ENCODE measurements at regions not wholly inside any gene's neighbourhood (a gene's known extent, or its start where the extent isn't known, plus 50 kb on each side); places are given as distances from the start of the nearest gene placed in this dataset.

- Histone ChIP-seq H3K4me3 (ENCODE audit: low read length) (no peak overlapping the region), H3K27me3 (ENCODE audit: insufficient read depth, low read depth, low read length) (no peaks in the 10 kb centered on the region), H2AFZ (ENCODE audit: low read depth, low read length) (no peak overlapping the region), H3K79me2 (replicated peaks; ENCODE audit: insufficient read depth, low read length) (no peaks in the 10 kb centered on the region), H3K4me2 (ENCODE audit: low read length) (no peak overlapping the region), H3K9ac (ENCODE audit: low read length) (no peak overlapping the region), H3K27ac (ENCODE audit: low read length) (no peak overlapping the region), H3K9me2 (ENCODE audit: insufficient read depth, low read length) (no peaks in the 10 kb centered on the region), H3K36me3 (ENCODE audit: insufficient read depth, low read length) (no peaks in the 10 kb centered on the region), H3K9me3 (ENCODE audit: low read length) (no peaks in the 10 kb centered on the region), H3F3A (ENCODE audit: insufficient read depth, low read length, poor library complexity, severe bottlenecking) (no peaks in the 10 kb centered on the region), H4K20me1 (ENCODE audit: insufficient read depth) (no peaks in the 10 kb centered on the region)
- TF ChIP-seq POLR2AphosphoS5 (IDR thresholded peaks at IDR 0.05) = no peak
- TF ChIP-seq, protein P1, sequence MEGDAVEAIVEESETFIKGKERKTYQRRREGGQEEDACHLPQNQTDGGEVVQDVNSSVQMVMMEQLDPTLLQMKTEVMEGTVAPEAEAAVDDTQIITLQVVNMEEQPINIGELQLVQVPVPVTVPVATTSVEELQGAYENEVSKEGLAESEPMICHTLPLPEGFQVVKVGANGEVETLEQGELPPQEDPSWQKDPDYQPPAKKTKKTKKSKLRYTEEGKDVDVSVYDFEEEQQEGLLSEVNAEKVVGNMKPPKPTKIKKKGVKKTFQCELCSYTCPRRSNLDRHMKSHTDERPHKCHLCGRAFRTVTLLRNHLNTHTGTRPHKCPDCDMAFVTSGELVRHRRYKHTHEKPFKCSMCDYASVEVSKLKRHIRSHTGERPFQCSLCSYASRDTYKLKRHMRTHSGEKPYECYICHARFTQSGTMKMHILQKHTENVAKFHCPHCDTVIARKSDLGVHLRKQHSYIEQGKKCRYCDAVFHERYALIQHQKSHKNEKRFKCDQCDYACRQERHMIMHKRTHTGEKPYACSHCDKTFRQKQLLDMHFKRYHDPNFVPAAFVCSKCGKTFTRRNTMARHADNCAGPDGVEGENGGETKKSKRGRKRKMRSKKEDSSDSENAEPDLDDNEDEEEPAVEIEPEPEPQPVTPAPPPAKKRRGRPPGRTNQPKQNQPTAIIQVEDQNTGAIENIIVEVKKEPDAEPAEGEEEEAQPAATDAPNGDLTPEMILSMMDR (IDR thresholded peaks at IDR 0.05; ENCODE audit: poor library complexity, severe bottlenecking) = no peak
- TF ChIP-seq RAD21 (conservative IDR thresholded peaks at IDR 0.05) = no peak
- TF ChIP-seq TAF1 (IDR thresholded peaks at IDR 0.05; ENCODE audit: low read depth) = no peak
- no peak for TF ChIP-seq MXI1 (conservative IDR thresholded peaks at IDR 0.05; ENCODE audit: poor library complexity, severe bottlenecking)
- no peak for TF ChIP-seq REST (IDR thresholded peaks at IDR 0.05; ENCODE audit: borderline replicate concordance)
- TF ChIP-seq EP300 (conservative IDR thresholded peaks at IDR 0.05; ENCODE audit: poor library complexity, severe bottlenecking) = no peak
- no peak for TF ChIP-seq EZH2 (IDR thresholded peaks at IDR 0.05; ENCODE audit: borderline replicate concordance, insufficient read depth, low read length, poor library complexity, severe bottlenecking)
- TF ChIP-seq SMC3 (conservative IDR thresholded peaks at IDR 0.05; ENCODE audit: poor library complexity) = no peak
Measured at GRCh38 chr4:38290366-38290765, 330.2 kb downstream of the PTTG2 start.

DNA sequence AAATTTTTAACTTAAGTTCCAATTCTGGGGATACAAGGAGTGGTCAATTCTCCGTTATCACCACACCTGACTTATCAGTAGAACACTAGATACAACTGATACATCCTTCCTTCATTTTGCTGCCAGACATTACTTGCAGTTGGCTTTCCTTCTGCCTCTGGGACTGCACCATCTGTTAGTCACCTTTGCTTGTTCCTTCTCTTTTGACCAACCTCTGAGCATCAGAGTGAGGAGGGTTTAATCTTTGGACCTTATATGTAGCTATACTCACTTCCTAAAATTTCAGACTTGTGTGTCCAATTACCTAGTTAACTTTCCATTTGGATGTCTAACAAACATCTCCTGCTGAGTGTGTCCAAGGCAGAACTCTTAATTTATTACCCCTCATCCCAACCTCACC lies 330.7 kb downstream of the PTTG2 start:
- Histone ChIP-seq H3K36me3 (ENCODE audit: insufficient read depth, low read length) (no peaks in the 10 kb centered on the region), H4K20me1 (ENCODE audit: insufficient read depth) (no peaks in the 10 kb centered on the region)
- no peak for TF ChIP-seq EP300 (conservative IDR thresholded peaks at IDR 0.05; ENCODE audit: poor library complexity, severe bottlenecking)
- TF ChIP-seq EZH2 (IDR thresholded peaks at IDR 0.05; ENCODE audit: borderline replicate concordance, insufficient read depth, low read length, poor library complexity, severe bottlenecking) = no peak

GRCh38 chr4:38292529-38292928 lies 332.3 kb downstream of the PTTG2 start:
- no peak for TF ChIP-seq TAF1 (IDR thresholded peaks at IDR 0.05; ENCODE audit: low read depth)
- no peak overlapping the region for H3K4me2 ChIP-seq (ENCODE audit: low read length)

More for the DNA sequence above, 330.7 kb downstream of the PTTG2 start:
- Histone ChIP-seq H3K9ac (ENCODE audit: low read length) (no peak overlapping the region), H3K27ac (ENCODE audit: low read length) (no peak overlapping the region), H3K4me3 (ENCODE audit: low read length) (no peak overlapping the region), H3K9me2 (ENCODE audit: insufficient read depth, low read length) (no peaks in the 10 kb centered on the region), H3K27me3 (ENCODE audit: insufficient read depth, low read depth, low read length) (no peaks in the 10 kb centered on the region), H2AFZ (ENCODE audit: low read depth, low read length) (no peak overlapping the region), H3F3A (ENCODE audit: insufficient read depth, low read length, poor library complexity, severe bottlenecking) (no peaks in the 10 kb centered on the region), H3K4me2 (ENCODE audit: low read length) (no peak overlapping the region), H3K9me3 (ENCODE audit: low read length) (no peaks in the 10 kb centered on the region), H3K79me2 (replicated peaks; ENCODE audit: insufficient read depth, low read length) (no peaks in the 10 kb centered on the region)

More at GRCh38 chr4:38292529-38292928, 332.3 kb downstream of the PTTG2 start:
- H3K36me3 ChIP-seq (ENCODE audit: insufficient read depth, low read length) = no peaks in the 10 kb centered on the region
- H3K9ac ChIP-seq (ENCODE audit: low read length) = no peak overlapping the region
- no peaks in the 10 kb centered on the region for H3K27me3 ChIP-seq (ENCODE audit: insufficient read depth, low read depth, low read length)
- H3K4me3 ChIP-seq (ENCODE audit: low read length) = no peak overlapping the region
- no peaks in the 10 kb centered on the region for H3K9me2 ChIP-seq (ENCODE audit: insufficient read depth, low read length)
- no peaks in the 10 kb centered on the region for H3F3A ChIP-seq (ENCODE audit: insufficient read depth, low read length, poor library complexity, severe bottlenecking)
- no peaks in the 10 kb centered on the region for H3K9me3 ChIP-seq (ENCODE audit: low read length)
- H4K20me1 ChIP-seq (ENCODE audit: insufficient read depth) = no peaks in the 10 kb centered on the region
- no peak overlapping the region for H3K27ac ChIP-seq (ENCODE audit: low read length)
- H3K79me2 ChIP-seq (replicated peaks; ENCODE audit: insufficient read depth, low read length) = no peaks in the 10 kb centered on the region
- H2AFZ ChIP-seq (ENCODE audit: low read depth, low read length) = no peak overlapping the region
